Endothelial cell of umbilical vein (primary cell): ENCODE measurements at regions not wholly inside any gene's neighbourhood (a gene's known extent, or its start where the extent isn't known, plus 50 kb on each side); places are given as distances from the start of the nearest gene placed in this dataset.

Experiments used
- BruUV-seq: library from RNA; stranded (reverse); fragments of 400-500 nt; replicated peaks from 2 replicates; lab custom pipeline; 2021; lab: Mats Ljungman, UMichigan
- CTCF ChIA-PET: fragments of 300-600, 350-600 bp; sonication (Branson Sonifier 250); formaldehyde crosslinking; loops from one replicate; lab custom pipeline; 2021; ENCODE audit warnings: antibody characterized with exemption, inconsistent platforms; lab: Charles Lee
- POLR2A ChIA-PET: fragments of 300-600, 350-600 bp; sonication (Branson Sonifier 250); formaldehyde crosslinking; loops from one replicate; lab custom pipeline; 2021; ENCODE audit warnings: antibody characterized with exemption, inconsistent platforms; lab: Charles Lee
- DNase-seq: peaks from one replicate; pipeline ENCODE4 v3.0.0-alpha.2; 2011; ENCODE audit warnings: low read depth, low spot score
- FAIRE-seq: peaks from 2 replicates; lab custom pipeline; 2011; peaks lifted over from hg19 to GRCh38; lab: Jason Lieb, UNC
- H2AFZ ChIP-seq: 2 replicates; pipeline ENCODE4 v1.6.0; 2012; ENCODE audit warnings: low read depth, low read length, control low read depth, inconsistent platforms
- H3K27ac ChIP-seq: 2 replicates; pipeline ENCODE4 v1.5.1; 2011; ENCODE audit warnings: low read depth, mild to moderate bottlenecking, control low read depth, low read length, moderate library complexity; ENCODE audit not compliant: insufficient read depth
- H3K27me3 ChIP-seq, 2 experiments: 2 replicates each; pipeline versions ENCODE4 v1.6.0 to v1.6.1; 2011; ENCODE audit warnings: low read length in 2 of 2, mixed read lengths in 1 of 2; ENCODE audit not compliant: control insufficient read depth in 2 of 2, insufficient read depth in 2 of 2
- H3K36me3 ChIP-seq, 2 experiments: 2 replicates in 1 of 2; 3 replicates in 1 of 2; pipeline ENCODE4 v1.5.1; 2011; ENCODE audit warnings: low read length in 2 of 2, mild to moderate bottlenecking in 1 of 2, moderate library complexity in 1 of 2; ENCODE audit not compliant: control insufficient read depth in 2 of 2, insufficient read depth in 2 of 2; ENCODE audit errors: extremely low read depth in 1 of 2
- H3K4me1 ChIP-seq: 3 replicates; pipeline ENCODE4 v1.5.1; 2011; ENCODE audit warnings: mild to moderate bottlenecking, low read length; ENCODE audit not compliant: control insufficient read depth, insufficient read depth; ENCODE audit errors: extremely low read depth
- H3K4me2 ChIP-seq: 2 replicates; pipeline ENCODE4 v1.6.1; 2011; ENCODE audit warnings: low read length, control low read depth, mixed read lengths; ENCODE audit not compliant: insufficient read depth
- H3K4me3 ChIP-seq, 3 experiments: fragments of 200-600 bp in 1 of 3; sonication (generic), shearing (Covaris generic) in 1 of 3; replicated peaks in 1 of 3; 2 replicates each; pipeline ENCODE4 v1.5.1; 2011 to 2016; ENCODE audit warnings: control low read depth in 3 of 3, low read length in 3 of 3, mild to moderate bottlenecking in 2 of 3, inconsistent platforms in 1 of 3, low read depth in 1 of 3, moderate library complexity in 1 of 3; ENCODE audit not compliant: insufficient read depth in 1 of 3
- H3K79me2 ChIP-seq: 2 replicates; pipeline ENCODE4 v1.6.0; 2012; ENCODE audit warnings: low read length, inconsistent platforms; ENCODE audit not compliant: control insufficient read depth, insufficient read depth
- H3K9ac ChIP-seq: replicated peaks from 2 replicates; pipeline ENCODE3; 2011; ENCODE audit warnings: low read length, control low read depth; ENCODE audit not compliant: insufficient read depth; ENCODE audit errors: extremely low read depth
- H3K9me1 ChIP-seq: replicated peaks from 3 replicates; pipeline ENCODE4 v1.6.0; 2011; ENCODE audit warnings: mild to moderate bottlenecking, low read length; ENCODE audit not compliant: control insufficient read depth, insufficient read depth; ENCODE audit errors: extremely low read depth
- H3K9me3 ChIP-seq: replicated peaks from 2 replicates; pipeline ENCODE4 v1.5.1; 2012; ENCODE audit warnings: low read length, inconsistent platforms; ENCODE audit not compliant: control insufficient read depth, insufficient read depth
- H4K20me1 ChIP-seq: replicated peaks from 2 replicates; pipeline ENCODE3; 2011; ENCODE audit warnings: mild to moderate bottlenecking, low read length; ENCODE audit not compliant: control insufficient read depth, insufficient read depth; ENCODE audit errors: extremely low read depth
- CTCF ChIP-seq, 2 donors: IDR thresholded peaks; 1 replicate in 1 of 2; 2 replicates in 1 of 2; pipeline ENCODE4 v1.5.1; 2011; ENCODE audit warnings: low read length in 2 of 2, mild to moderate bottlenecking in 2 of 2, moderate library complexity in 2 of 2, control low read depth in 1 of 2, inconsistent platforms in 1 of 2, low read depth in 1 of 2; ENCODE audit not compliant: insufficient read depth in 1 of 2; ENCODE audit errors: extremely low read depth in 1 of 2
- EZH2 ChIP-seq: IDR thresholded peaks from 2 replicates; pipeline ENCODE4 v1.6.1; 2012; ENCODE audit warnings: borderline replicate concordance, low read depth, mild to moderate bottlenecking, moderate library complexity, low read length, inconsistent platforms; ENCODE audit not compliant: severe bottlenecking
- FOS ChIP-seq: IDR thresholded peaks from 2 replicates; pipeline ENCODE4 v1.6.1; 2011; ENCODE audit warnings: mild to moderate bottlenecking, low read length, moderate library complexity, borderline replicate concordance; ENCODE audit not compliant: insufficient read depth
- GATA2 ChIP-seq: IDR thresholded peaks from 2 replicates; pipeline ENCODE4 v1.7.0; 2011; ENCODE audit warnings: low read depth, mild to moderate bottlenecking, moderate library complexity, mixed read lengths, low read length; ENCODE audit not compliant: insufficient read length, insufficient read depth
- JUN ChIP-seq: IDR thresholded peaks from 2 replicates; pipeline ENCODE4 v1.6.1; 2011; ENCODE audit warnings: borderline replicate concordance, low read depth; ENCODE audit not compliant: insufficient read length, insufficient read depth
- MAX ChIP-seq: IDR thresholded peaks from 2 replicates; pipeline ENCODE4 v1.6.1; 2011; ENCODE audit not compliant: insufficient read depth, insufficient read length
- MYC ChIP-seq: IDR thresholded peaks from one replicate; pipeline ENCODE4 v1.6.1; 2011; ENCODE audit warnings: mild to moderate bottlenecking, low read depth, low read length
- POLR2A ChIP-seq: IDR thresholded peaks from 2 replicates; pipeline ENCODE4 v1.6.1; 2012; ENCODE audit warnings: low read depth, mild to moderate bottlenecking, control low read depth, low read length
- POLR2AphosphoS5 ChIP-seq: IDR thresholded peaks from 2 replicates; pipeline ENCODE4 v1.6.1; 2012; ENCODE audit warnings: low read depth, mild to moderate bottlenecking, control low read depth, low read length, moderate library complexity; ENCODE audit not compliant: insufficient read depth
- dilution Hi-C: fragments of 300-500 bp; cut with MboI; formaldehyde crosslinking; loops from one replicate; pipeline ENCODE4 v1.15.0; 2019; ENCODE audit warnings: low sequenced_read_pairs; ENCODE audit not compliant: extremely low pct_ligation_motif_present
- intact Hi-C: fragments of 100-400 bp; cut with micrococcal nuclease; formaldehyde crosslinking; loops from one replicate; pipeline ENCODE4 v1.10.0; 2022

GRCh38 chr4:64598066-64598465 is 188.8 kb upstream of the TECRL start:
- TF ChIP-seq MAX (no peak), GATA2 (no peak), POLR2AphosphoS5 (no peak), POLR2A (no peak), CTCF (IDR thresholded peaks at IDR 0.05; ENCODE audit: extremely low read depth in 1 of 2, insufficient read depth in 1 of 2, low read depth in 1 of 2, low read length in 2 of 2) (no peak), FOS (no peak), MYC (no peak), JUN (no peak), EZH2 (no peak)
- CTCF ChIA-PET, result interaction anchor here (0.6 kb wide), 1 partner anchor 17 kb away, joined by 3 read pairs; no protein-coding TSS in a partner anchor
- no peak for DNase-seq
- H2AFZ ChIP-seq, result no peak overlapping the region
- POLR2A ChIA-PET, result no interaction called here
- no peaks in the 10 kb centered on the region for H4K20me1 ChIP-seq
- no peaks in the 10 kb centered on the region for H3K36me3 ChIP-seq
- no TSS peak for BruUV-seq
- no peak for FAIRE-seq
- H3K4me2 ChIP-seq, result no peak overlapping the region
- no peak overlapping the region for H3K9ac ChIP-seq
- H3K4me1 ChIP-seq, result no peaks in the 10 kb centered on the region
- H3K79me2 ChIP-seq, result no peaks in the 10 kb centered on the region
- no peak overlapping the region for H3K27ac ChIP-seq
- dilution Hi-C loops (no loop called here), intact Hi-C loops (no loop called here)
- no peak overlapping the region for H3K4me3 ChIP-seq
- no peaks in the 10 kb centered on the region for H3K27me3 ChIP-seq
- no peaks in the 10 kb centered on the region for H3K9me3 ChIP-seq
- no peaks in the 10 kb centered on the region for H3K9me1 ChIP-seq
